ENCODE measurements at regions not wholly inside any gene's neighbourhood (a gene's known extent, or its start where the extent isn't known, plus 50 kb on each side); places are given as distances from the start of the nearest gene placed in this dataset.

DNA sequence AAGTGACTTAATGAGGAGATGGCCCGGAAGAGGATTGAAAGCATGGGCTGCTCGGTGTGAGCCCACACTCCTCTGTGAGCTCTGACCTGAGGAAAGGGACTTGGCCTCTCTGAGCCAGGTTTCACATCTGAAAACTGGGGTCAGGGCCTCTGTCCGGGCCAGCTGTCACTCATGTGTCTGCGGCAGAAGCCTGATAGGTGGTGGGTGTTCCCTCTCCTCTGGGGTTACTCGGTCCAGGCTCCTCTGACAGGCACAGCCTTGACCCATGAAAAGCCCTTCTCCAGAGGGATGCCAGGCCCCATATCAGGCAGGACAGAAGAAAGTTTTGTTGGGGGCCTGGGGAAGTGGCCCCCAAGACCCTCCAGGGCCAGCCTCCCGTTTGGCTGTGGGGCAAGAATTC is 131.4 kb downstream of the CHSY1 start:
- in situ Hi-C loops (cut with MboI; ENCODE audit: low sequenced_read_pairs, unreplicated experiment), result no loop called here
- no peak for DNase-seq (ENCODE audit: low spot score)
- TF ChIP-seq, protein P1, sequence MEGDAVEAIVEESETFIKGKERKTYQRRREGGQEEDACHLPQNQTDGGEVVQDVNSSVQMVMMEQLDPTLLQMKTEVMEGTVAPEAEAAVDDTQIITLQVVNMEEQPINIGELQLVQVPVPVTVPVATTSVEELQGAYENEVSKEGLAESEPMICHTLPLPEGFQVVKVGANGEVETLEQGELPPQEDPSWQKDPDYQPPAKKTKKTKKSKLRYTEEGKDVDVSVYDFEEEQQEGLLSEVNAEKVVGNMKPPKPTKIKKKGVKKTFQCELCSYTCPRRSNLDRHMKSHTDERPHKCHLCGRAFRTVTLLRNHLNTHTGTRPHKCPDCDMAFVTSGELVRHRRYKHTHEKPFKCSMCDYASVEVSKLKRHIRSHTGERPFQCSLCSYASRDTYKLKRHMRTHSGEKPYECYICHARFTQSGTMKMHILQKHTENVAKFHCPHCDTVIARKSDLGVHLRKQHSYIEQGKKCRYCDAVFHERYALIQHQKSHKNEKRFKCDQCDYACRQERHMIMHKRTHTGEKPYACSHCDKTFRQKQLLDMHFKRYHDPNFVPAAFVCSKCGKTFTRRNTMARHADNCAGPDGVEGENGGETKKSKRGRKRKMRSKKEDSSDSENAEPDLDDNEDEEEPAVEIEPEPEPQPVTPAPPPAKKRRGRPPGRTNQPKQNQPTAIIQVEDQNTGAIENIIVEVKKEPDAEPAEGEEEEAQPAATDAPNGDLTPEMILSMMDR (IDR thresholded peaks at IDR 0.05; ENCODE audit: borderline replicate concordance, control extremely low read depth, extremely low read depth, insufficient read depth, missing control alignments), result no peak
